ENCODE measurements at regions not wholly inside any gene's neighbourhood (a gene's known extent, or its start where the extent isn't known, plus 50 kb on each side); places are given as distances from the start of the nearest gene placed in this dataset.

- no peak for DNase-seq (ENCODE audit: low read depth)
Observed at GRCh38 chr7:81606078-81606863, 163.6 kb downstream of the HGF start.

GRCh38 chr7:81605493-81605892, 164.4 kb downstream of the HGF start:
- no peak for DNase-seq (ENCODE audit: low read depth)

GRCh38 chr7:81604808-81605174, 165.1 kb downstream of the HGF start:
- no peak for DNase-seq (ENCODE audit: low read depth)

GRCh38 chr7:81604075-81604807, 165.6 kb downstream of the HGF start:
- DNase-seq (ENCODE audit: low read depth): peak; percentile 95

- peak; percentile 13 for DNase-seq (ENCODE audit: low read depth)
Observed at GRCh38 chr7:81600608-81601007, 169.2 kb downstream of the HGF start.

- DNase-seq (ENCODE audit: low read depth): no peak
Observed at GRCh38 chr7:81598951-81599350, 170.9 kb downstream of the HGF start.

- DNase-seq (ENCODE audit: low read depth): no peak
Observed at GRCh38 chr7:81594767-81595166, 175.1 kb downstream of the HGF start.

- no peak for DNase-seq (ENCODE audit: low read depth)
Observed at GRCh38 chr7:81590131-81590530, 179.7 kb downstream of the HGF start.

GRCh38 chr7:81584667-81585066, 185.2 kb downstream of the HGF start:
- no peak for DNase-seq (ENCODE audit: low read depth)

GRCh38 chr7:81583882-81584533, 185.8 kb downstream of the HGF start:
- DNase-seq (ENCODE audit: low read depth): no peak

GRCh38 chr7:81583090-81583489, 186.8 kb downstream of the HGF start:
- no peak for DNase-seq (ENCODE audit: low read depth)

- DNase-seq (ENCODE audit: low read depth): no peak
Observed at GRCh38 chr7:81577642-81578340, 192.1 kb downstream of the HGF start.

- DNase-seq (ENCODE audit: low read depth): no peak
Observed at GRCh38 chr7:81574723-81575326, 195.0 kb downstream of the HGF start.

- no peak for DNase-seq (ENCODE audit: low read depth)
Observed at GRCh38 chr7:81573932-81574331, 195.9 kb downstream of the HGF start.

- no peak for DNase-seq (ENCODE audit: low read depth)
Observed at GRCh38 chr7:81573128-81573527, 196.7 kb downstream of the HGF start.

GRCh38 chr7:81562581-81562980, 207.3 kb downstream of the HGF start:
- DNase-seq (ENCODE audit: low read depth): no peak

GRCh38 chr7:81560708-81561107, 209.1 kb downstream of the HGF start:
- DNase-seq (ENCODE audit: low read depth): no peak

- no peak for DNase-seq (ENCODE audit: low read depth)
Observed at GRCh38 chr7:81549484-81550016, 220.3 kb downstream of the HGF start.

GRCh38 chr7:81534996-81535395, 234.9 kb downstream of the HGF start:
- DNase-seq (ENCODE audit: low read depth): no peak

GRCh38 chr7:81534446-81534845, 235.4 kb downstream of the HGF start:
- peak; percentile 16 for DNase-seq (ENCODE audit: low read depth)

GRCh38 chr7:81533931-81534330, 235.9 kb downstream of the HGF start:
- no peak for DNase-seq (ENCODE audit: low read depth)

- no peak for DNase-seq (ENCODE audit: low read depth)
Observed at GRCh38 chr7:81533426-81533825, 236.4 kb downstream of the HGF start.
